Activated CD4-positive, alpha-beta memory T cell treated with anti-CD3 and anti-CD28 coated beads, Interleukin-2, amount 10 ng/mL, durations not matched to agents 7 days and 5 days (primary cell): ENCODE measurements at regions not wholly inside any gene's neighbourhood (a gene's known extent, or its start where the extent isn't known, plus 50 kb on each side); places are given as distances from the start of the nearest gene placed in this dataset.

Source experiments
- CTCF ChIA-PET: fragments of 350-600 bp; sonication (Branson Sonifier 250); formaldehyde crosslinking; loops from one replicate; lab custom pipeline; 2021; ENCODE audit warnings: antibody characterized with exemption, inconsistent platforms; lab: Charles Lee
- POLR2A ChIA-PET: fragments of 350-600 bp; sonication (Branson Sonifier 250); formaldehyde crosslinking; loops from one replicate; lab custom pipeline; 2021; ENCODE audit warnings: antibody characterized with exemption; lab: Charles Lee
- DNase-seq: peaks from one replicate; pipeline ENCODE4 v3.0.0-alpha.2; 2020
- H3K27ac Mint-ChIP-seq: one replicate; pipeline ENCODE4 v1.8.0; 2021; ENCODE audit warnings: mild to moderate bottlenecking, mixed read lengths
- H3K27me3 Mint-ChIP-seq: one replicate; pipeline ENCODE4 v1.8.0; 2021; ENCODE audit warnings: mixed read lengths
- H3K36me3 Mint-ChIP-seq: one replicate; pipeline ENCODE4 v1.8.0; 2021; ENCODE audit warnings: low read depth, mixed read lengths
- H3K4me1 Mint-ChIP-seq: one replicate; pipeline ENCODE4 v1.8.0; 2021; ENCODE audit warnings: mixed read lengths
- H3K4me3 Mint-ChIP-seq: one replicate; pipeline ENCODE4 v1.8.0; 2021; ENCODE audit warnings: mild to moderate bottlenecking, mixed read lengths
- H3K9me3 Mint-ChIP-seq: one replicate; pipeline ENCODE4 v1.8.0; 2021; ENCODE audit warnings: mixed read lengths

- H3K36me3 Mint-ChIP-seq = no peaks in the 10 kb centered on the region
- POLR2A ChIA-PET = no interaction called here
- H3K27ac Mint-ChIP-seq = no peak overlapping the region
- no peaks in the 10 kb centered on the region for H3K4me1 Mint-ChIP-seq
- no peak for DNase-seq
- no peaks in the 10 kb centered on the region for H3K9me3 Mint-ChIP-seq
- CTCF ChIA-PET = no interaction called here
- H3K4me3 Mint-ChIP-seq = no peak overlapping the region
- no peaks in the 10 kb centered on the region for H3K27me3 Mint-ChIP-seq
These were observed 299.3 kb downstream of the KCNJ2 start for GRCh38 chr17:70468661-70469060.

- H3K27ac Mint-ChIP-seq = no peak overlapping the region
- H3K27me3 Mint-ChIP-seq = no peaks in the 10 kb centered on the region
- no peak overlapping the region for H3K4me3 Mint-ChIP-seq
- CTCF ChIA-PET = no interaction called here
- no peaks in the 10 kb centered on the region for H3K4me1 Mint-ChIP-seq
- H3K36me3 Mint-ChIP-seq = no peaks in the 10 kb centered on the region
- DNase-seq = no peak
- H3K9me3 Mint-ChIP-seq = no peaks in the 10 kb centered on the region
- POLR2A ChIA-PET = no interaction called here
These were observed 303.7 kb downstream of the KCNJ2 start for GRCh38 chr17:70473049-70473448.

GRCh38 chr17:70476368-70476767 is 307.0 kb downstream of the KCNJ2 start:
- Mint-ChIP-seq H3K36me3 (no peaks in the 10 kb centered on the region), H3K4me3 (no peak overlapping the region), H3K4me1 (no peaks in the 10 kb centered on the region), H3K27me3 (no peaks in the 10 kb centered on the region), H3K9me3 (peaks cover 3% of the 10 kb centered on the region), H3K27ac (no peak overlapping the region)
- ChIA-PET CTCF (no interaction called here), POLR2A (no interaction called here)
- no peak for DNase-seq

- Mint-ChIP-seq H3K4me3 (no peak overlapping the region), H3K4me1 (no peaks in the 10 kb centered on the region), H3K27me3 (no peaks in the 10 kb centered on the region), H3K9me3 (peaks cover 10% of the 10 kb centered on the region), H3K36me3 (no peaks in the 10 kb centered on the region), H3K27ac (no peak overlapping the region)
- ChIA-PET CTCF (no interaction called here), POLR2A (no interaction called here)
- no peak for DNase-seq
These were observed 309.6 kb downstream of the KCNJ2 start for GRCh38 chr17:70478902-70479301.

- no peak for DNase-seq
- H3K27ac Mint-ChIP-seq = no peak overlapping the region
- no peaks in the 10 kb centered on the region for H3K36me3 Mint-ChIP-seq
- peaks cover 10% of the 10 kb centered on the region for H3K9me3 Mint-ChIP-seq
- no peaks in the 10 kb centered on the region for H3K27me3 Mint-ChIP-seq
- H3K4me1 Mint-ChIP-seq = no peaks in the 10 kb centered on the region
- CTCF ChIA-PET = no interaction called here
- POLR2A ChIA-PET = no interaction called here
- no peak overlapping the region for H3K4me3 Mint-ChIP-seq
These were observed 310.4 kb downstream of the KCNJ2 start for GRCh38 chr17:70479779-70480178.

- no peak overlapping the region for H3K27ac Mint-ChIP-seq
- DNase-seq = no peak
- no peaks in the 10 kb centered on the region for H3K36me3 Mint-ChIP-seq
- POLR2A ChIA-PET = no interaction called here
- H3K4me3 Mint-ChIP-seq = no peak overlapping the region
- peaks cover 10% of the 10 kb centered on the region for H3K9me3 Mint-ChIP-seq
- H3K4me1 Mint-ChIP-seq = no peaks in the 10 kb centered on the region
- H3K27me3 Mint-ChIP-seq = no peaks in the 10 kb centered on the region
- CTCF ChIA-PET = interaction anchor here (1.2 kb wide), 1 partner anchor 68 kb away, joined by 3 read pairs; no protein-coding TSS in a partner anchor
These were observed 314.3 kb downstream of the KCNJ2 start for GRCh38 chr17:70483624-70484023.

- no peak for DNase-seq
- Mint-ChIP-seq H3K36me3 (no peaks in the 10 kb centered on the region), H3K27ac (no peak overlapping the region), H3K4me3 (no peak overlapping the region), H3K9me3 (peaks cover 10% of the 10 kb centered on the region), H3K4me1 (no peaks in the 10 kb centered on the region), H3K27me3 (no peaks in the 10 kb centered on the region)
- ChIA-PET POLR2A (no interaction called here), CTCF (no interaction called here)
These were observed 314.7 kb downstream of the KCNJ2 start for GRCh38 chr17:70484050-70484449.

- ChIA-PET POLR2A (no interaction called here), CTCF (no interaction called here)
- H3K4me3 Mint-ChIP-seq = no peak overlapping the region
- H3K27me3 Mint-ChIP-seq = no peaks in the 10 kb centered on the region
- no peak overlapping the region for H3K27ac Mint-ChIP-seq
- H3K36me3 Mint-ChIP-seq = no peaks in the 10 kb centered on the region
- H3K4me1 Mint-ChIP-seq = no peaks in the 10 kb centered on the region
- DNase-seq = no peak
- H3K9me3 Mint-ChIP-seq = peaks cover 10% of the 10 kb centered on the region
These were observed 315.2 kb downstream of the KCNJ2 start for GRCh38 chr17:70484496-70484895.

- Mint-ChIP-seq H3K4me3 (no peak overlapping the region), H3K4me1 (no peaks in the 10 kb centered on the region), H3K9me3 (no peaks in the 10 kb centered on the region), H3K36me3 (no peaks in the 10 kb centered on the region), H3K27me3 (no peaks in the 10 kb centered on the region), H3K27ac (no peak overlapping the region)
- POLR2A ChIA-PET = no interaction called here
- DNase-seq = no peak
- CTCF ChIA-PET = no interaction called here
These were observed 323.0 kb downstream of the KCNJ2 start for GRCh38 chr17:70492368-70492767.

- DNase-seq = no peak
- Mint-ChIP-seq H3K27ac (no peak overlapping the region), H3K4me1 (no peaks in the 10 kb centered on the region), H3K27me3 (no peaks in the 10 kb centered on the region), H3K36me3 (no peaks in the 10 kb centered on the region), H3K4me3 (no peak overlapping the region), H3K9me3 (no peaks in the 10 kb centered on the region)
- ChIA-PET POLR2A (no interaction called here), CTCF (no interaction called here)
These were observed 324.0 kb downstream of the KCNJ2 start for GRCh38 chr17:70493277-70493874.

GRCh38 chr17:70498631-70499030 is 329.3 kb downstream of the KCNJ2 start:
- no peak for DNase-seq
- Mint-ChIP-seq H3K36me3 (no peaks in the 10 kb centered on the region), H3K9me3 (no peaks in the 10 kb centered on the region), H3K27ac (no peak overlapping the region), H3K4me3 (no peak overlapping the region), H3K27me3 (no peaks in the 10 kb centered on the region), H3K4me1 (no peaks in the 10 kb centered on the region)
- POLR2A ChIA-PET = no interaction called here
- CTCF ChIA-PET = no interaction called here

- Mint-ChIP-seq H3K36me3 (no peaks in the 10 kb centered on the region), H3K9me3 (no peaks in the 10 kb centered on the region), H3K27me3 (no peaks in the 10 kb centered on the region), H3K27ac (no peak overlapping the region), H3K4me1 (no peaks in the 10 kb centered on the region), H3K4me3 (no peak overlapping the region)
- ChIA-PET POLR2A (no interaction called here), CTCF (no interaction called here)
- no peak for DNase-seq
These were observed 329.9 kb downstream of the KCNJ2 start for GRCh38 chr17:70499067-70499786.

GRCh38 chr17:70503449-70503848 is 334.1 kb downstream of the KCNJ2 start:
- Mint-ChIP-seq H3K36me3 (no peaks in the 10 kb centered on the region), H3K4me3 (no peak overlapping the region), H3K9me3 (no peaks in the 10 kb centered on the region), H3K27ac (no peak overlapping the region), H3K4me1 (no peaks in the 10 kb centered on the region), H3K27me3 (no peaks in the 10 kb centered on the region)
- ChIA-PET CTCF (no interaction called here), POLR2A (no interaction called here)
- no peak for DNase-seq

GRCh38 chr17:70510288-70510687 is 341.0 kb downstream of the KCNJ2 start:
- no peaks in the 10 kb centered on the region for H3K9me3 Mint-ChIP-seq
- ChIA-PET CTCF (no interaction called here), POLR2A (no interaction called here)
- no peak overlapping the region for H3K27ac Mint-ChIP-seq
- DNase-seq = no peak
- H3K27me3 Mint-ChIP-seq = no peaks in the 10 kb centered on the region
- no peaks in the 10 kb centered on the region for H3K4me1 Mint-ChIP-seq
- H3K36me3 Mint-ChIP-seq = no peaks in the 10 kb centered on the region
- H3K4me3 Mint-ChIP-seq = no peak overlapping the region
